NCI-H2196 (cell line): ENCODE measurements at regions not wholly inside any gene's neighbourhood (a gene's known extent, or its start where the extent isn't known, plus 50 kb on each side); places are given as distances from the start of the nearest gene placed in this dataset.
"Not testable (repeated sequence)": the region's sequence is repeated elsewhere in the genome, so short reads cannot be mapped to it uniquely, and the experiment has no call there.

Experiments
- DNase-seq: peaks from one replicate; lab custom pipeline; 2025; ENCODE audit not compliant: unreplicated experiment; lab: John Stamatoyannopoulos, UW

DNA sequence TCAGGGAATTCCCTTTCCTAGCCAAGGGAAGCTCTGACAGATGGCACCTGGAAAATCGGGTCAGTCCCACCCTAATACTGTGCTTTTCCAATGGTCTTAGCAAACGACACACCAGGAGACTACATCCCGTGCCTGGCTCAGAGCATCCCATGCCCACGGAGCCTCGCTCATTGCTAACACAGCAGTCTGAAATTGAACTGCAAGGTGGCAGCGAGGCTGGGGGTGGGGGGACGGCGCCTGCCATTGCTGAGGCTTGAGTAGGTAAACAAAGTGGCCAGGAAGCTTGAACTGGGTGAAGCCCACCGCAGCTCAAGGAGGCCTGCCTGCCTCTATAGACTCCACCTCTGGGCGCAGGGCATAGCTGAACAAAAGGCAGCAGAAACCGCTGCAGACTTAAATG lies 279.5 kb upstream of the LUZP2 start:
- not testable (repeated sequence) for DNase-seq

DNA sequence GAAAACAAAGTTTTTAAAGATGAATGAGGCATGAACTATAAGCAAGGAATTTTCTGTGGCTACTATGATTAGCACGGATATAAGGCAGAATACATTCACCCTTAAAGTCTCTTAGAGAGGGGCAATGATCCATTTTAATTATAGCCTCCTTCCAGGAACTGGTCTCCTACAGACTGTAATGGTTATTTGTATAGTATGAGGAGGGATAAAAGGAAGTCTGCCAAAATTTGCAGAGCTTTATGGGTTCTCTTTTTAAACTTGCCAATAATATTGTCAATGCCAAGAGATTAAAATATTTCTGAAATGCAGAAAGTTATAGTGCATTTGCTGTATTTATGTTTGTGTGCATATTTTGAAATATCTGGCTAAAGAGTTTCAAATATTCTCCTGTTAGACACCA lies 271.4 kb upstream of the LUZP2 start:
- DNase-seq, result no peak

DNA sequence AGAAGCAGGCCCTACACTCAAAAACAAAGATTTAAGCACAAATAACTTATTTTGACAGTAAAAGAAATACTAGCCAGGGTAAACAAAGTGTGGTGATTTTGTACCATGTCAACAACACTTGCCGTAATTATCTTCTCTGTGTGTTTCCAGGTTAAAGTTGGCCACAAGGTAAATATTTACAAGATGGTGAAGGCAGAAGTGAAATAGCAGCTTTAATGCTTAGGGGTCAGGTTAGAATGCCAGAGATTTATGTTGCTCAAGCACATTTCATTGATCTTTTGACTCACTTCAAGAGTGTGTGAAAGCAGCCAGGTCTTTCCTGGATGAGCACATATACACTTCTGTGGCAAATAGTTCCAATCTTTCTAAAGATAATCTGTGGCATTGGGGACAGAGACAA lies 270.2 kb upstream of the LUZP2 start:
- no peak for DNase-seq

DNA sequence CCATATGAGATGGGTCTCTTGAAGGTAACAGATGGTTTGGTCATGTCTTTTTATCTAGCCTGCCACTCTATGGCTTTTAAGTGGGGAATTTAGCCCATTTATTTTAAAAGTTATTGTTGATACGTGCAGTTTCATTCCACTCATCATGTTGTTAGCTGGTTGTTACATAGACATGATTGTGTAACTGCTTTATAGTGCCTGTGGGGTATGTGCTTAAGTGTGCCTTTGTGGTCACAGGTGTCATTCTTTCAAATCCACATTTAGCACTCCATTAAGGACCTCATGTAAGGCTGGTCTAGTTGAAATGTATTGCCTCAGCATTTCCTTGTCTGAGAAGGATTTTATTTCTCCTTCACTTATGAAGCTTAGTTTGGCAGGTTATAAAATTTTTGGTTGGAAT lies 263.8 kb upstream of the LUZP2 start:
- DNase-seq, result no peak

DNA sequence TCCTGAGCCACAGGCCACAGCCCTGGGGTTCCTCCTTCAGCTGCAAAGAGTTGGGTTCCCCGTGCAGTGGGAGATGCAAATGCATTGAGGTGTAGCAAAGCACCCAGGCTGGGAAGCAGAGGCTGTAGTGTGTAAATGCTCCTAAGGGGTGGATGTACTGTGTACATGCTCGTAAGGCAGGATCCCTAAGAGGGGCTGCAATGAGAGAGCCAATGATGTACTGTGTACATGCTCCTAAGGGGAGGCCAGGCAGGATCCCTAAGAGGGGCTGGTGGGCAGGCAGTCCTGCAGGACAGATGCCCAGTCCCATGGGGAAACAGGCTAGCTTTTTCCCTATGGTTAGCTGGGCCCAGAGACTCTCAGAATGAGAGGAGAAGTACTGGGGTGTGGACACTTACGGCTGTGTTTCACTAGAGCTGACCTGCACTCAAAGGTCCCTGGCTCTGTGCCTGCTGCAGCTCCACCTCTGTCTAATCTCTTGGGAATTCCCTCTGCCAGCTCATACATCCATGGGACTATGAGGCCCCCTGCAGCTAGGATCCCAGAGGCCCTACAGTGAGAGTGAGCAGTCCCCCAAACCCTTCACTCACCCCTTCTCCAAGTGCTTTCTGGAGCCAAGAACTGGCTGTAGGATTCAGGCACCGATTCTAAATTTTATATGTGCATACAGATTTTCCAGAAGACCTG lies 261.9 kb upstream of the LUZP2 start:
- DNase-seq, result no peak

DNA sequence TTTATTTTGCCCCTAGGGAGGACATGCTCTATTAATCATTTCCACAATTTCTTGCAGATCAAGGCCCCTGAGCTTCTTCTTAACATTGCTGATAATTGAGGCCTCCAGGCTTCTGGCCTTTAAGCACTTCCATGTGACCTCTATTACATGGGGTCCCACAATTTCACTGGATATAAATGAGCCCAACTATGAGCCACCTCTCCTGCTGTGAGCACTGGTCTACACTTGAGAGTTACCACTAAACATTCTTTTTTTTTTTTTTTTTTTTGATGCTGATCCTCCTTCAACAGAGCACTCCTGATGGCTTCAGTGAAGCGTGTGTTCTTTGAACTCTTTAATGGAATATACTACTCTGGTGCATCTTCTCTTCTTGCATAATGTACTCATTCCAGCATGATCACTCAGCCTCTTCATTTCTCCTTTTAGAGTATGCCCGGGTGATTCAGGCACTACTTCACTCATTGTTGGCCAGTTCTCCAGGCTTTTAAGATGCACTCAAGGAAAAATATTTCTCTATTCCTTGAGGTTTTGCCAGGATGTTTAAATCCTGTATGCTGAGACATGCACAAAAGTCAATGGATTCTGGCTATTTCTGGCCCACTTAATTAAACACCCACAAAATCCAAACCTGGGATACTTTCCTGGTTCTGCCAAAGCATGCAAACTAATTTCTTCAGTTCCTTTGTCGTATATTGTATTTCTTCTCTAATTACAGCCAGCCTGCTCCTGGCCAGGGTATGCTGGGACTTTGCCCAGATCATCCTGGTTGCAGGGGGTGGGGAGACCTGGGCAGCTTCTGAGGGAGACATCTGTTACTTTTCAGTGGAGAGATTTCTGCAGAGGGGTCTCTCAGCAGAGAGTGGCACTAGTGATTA lies 257.8 kb upstream of the LUZP2 start:
- DNase-seq, result no peak

DNA sequence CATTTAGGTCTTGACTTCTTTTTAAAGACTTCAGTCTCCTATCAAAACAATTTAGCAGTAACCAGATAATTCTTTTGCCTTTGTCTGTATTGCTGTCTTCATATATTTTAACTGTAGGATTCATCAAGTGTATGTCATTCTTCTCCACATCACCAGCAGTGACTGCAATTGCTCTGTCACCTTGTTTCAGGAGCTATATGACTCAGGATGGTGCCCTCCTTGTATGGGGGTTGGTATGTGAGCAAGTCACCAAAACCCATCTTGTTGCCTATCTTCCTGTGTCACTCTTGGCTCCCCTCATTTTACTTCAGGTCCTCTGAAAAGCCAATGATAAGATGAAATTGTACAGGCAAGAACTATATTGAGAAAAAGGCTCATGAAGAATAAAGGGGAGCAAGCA lies 256.9 kb upstream of the LUZP2 start:
- no peak for DNase-seq

DNA sequence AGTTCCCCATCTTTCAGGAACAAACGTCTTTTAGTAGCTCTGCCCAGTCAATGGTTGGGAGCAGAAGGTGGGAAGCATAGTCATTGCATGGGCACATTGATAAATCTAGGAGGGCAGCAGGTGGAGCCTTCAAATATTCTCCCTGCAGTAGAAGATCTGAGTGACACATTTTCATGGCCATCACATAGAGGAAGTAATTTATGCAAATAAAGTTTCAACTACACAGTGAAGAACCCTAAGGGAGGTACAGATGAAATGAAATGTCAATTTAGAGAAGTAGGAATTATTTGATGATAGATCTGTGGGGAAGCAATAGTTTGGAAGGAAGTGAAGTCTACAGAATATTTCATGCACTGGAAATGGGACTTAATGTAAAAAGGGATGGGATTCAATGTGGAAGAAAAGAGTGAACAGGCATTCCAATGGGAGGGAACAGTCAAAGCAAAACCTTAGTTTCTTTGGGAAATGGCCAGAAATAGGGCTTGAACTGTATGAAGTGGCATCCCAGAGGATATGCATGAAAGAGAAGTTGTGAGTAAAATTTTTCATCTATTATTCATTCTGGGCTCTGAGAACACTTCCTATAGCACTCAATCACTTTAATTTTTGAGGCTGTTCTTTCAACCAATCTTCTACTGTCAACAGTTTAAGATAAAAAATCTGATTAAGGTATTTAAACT lies 256.2 kb upstream of the LUZP2 start:
- DNase-seq, result no peak

DNA sequence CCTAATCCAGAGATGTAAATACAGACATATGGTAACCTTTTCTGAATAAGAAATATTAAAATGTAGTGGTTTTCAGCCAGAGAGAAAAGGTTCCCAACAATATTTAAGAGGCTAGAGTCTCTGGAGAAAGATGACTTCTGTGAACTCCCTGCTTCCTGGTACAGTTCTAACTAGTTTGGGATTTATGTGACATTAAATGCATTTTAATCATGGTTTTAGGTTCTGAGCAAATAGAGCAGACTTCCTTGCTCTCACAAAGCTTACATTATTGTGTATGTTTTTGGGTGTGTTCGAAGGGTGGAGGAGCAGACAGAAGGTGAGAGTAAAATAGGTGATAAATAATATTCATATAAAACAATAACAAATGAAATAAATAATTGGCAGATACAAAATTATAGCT lies 250.1 kb upstream of the LUZP2 start:
- no peak for DNase-seq

DNA sequence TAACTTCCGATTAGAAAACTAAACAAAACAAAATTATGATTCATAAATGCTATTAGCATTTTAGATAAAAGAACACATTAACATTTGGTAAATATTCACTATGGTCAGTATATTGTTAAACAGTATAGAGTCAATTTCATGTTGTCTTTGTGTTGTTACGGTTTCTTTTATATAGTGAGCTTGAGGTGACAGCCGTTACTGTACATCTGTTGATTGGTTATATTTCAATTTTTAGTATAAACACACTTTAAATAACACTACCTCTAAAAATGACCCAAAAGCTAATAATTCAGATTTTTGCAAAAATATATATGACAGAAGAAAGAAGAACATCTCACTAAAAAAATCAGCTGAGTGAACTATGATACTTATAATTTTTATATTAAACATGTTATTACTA lies 249.0 kb upstream of the LUZP2 start:
- no peak for DNase-seq

DNA sequence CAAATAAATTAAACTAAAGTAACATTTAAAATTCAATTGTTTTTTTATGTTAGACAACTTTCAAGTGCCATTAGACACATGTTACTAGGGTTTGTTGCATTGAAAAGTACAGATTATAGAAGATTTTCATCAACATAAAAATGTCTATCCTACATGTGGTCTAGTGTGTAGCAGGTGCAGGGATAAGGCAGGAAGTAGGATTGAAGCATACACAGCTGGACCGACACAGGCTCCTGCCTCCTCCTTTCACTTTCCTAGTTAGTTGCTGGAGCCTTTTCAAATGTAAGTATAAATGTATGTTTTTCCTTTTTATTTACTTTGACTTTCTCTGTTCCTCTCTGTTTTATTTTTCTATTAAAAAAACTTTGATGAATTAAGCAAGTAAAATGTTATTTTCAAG lies 246.9 kb upstream of the LUZP2 start:
- no peak for DNase-seq

DNA sequence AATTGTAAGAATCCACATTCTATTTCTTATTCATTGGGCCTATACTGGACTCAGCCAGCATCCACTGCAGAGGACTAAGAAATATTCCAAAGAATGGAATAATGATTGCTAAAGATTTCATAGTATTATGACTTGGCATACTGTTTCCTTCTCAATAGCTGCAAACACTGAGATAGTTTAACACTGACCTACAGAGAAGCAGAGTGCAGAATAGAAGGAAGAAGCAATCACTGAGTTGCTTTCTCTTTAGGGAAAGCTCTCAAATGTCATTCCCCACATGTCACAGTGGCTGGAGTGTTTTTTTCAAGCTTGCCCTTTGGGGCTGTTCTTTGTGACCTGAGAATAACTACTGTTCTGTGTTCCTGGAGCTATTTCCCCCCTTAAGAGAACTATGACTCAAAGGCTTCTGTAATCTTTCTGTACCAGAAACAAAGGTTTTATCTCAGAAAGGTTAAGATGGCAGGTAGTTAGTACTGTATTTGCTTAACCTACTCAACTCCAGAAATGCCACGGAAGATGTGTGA lies 243.6 kb upstream of the LUZP2 start:
- no peak for DNase-seq

DNA sequence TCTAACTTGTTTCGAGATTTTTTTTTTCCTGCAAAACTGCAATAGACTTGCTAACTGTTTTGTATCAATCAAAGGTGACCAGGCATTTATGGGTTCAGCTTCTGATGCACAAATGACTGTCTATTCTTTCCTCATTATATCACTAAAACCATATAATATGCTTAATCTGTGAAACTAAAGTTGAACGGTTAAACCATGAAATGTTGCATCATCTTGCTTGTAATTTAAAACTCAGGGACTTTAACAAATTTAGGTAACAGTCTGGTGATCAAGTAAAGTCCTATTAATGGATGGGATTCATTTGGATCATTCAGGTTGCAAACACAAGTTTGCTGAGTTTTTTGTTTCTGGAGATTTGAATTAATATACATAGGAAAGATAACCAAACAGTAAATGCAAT lies 232.0 kb upstream of the LUZP2 start:
- no peak for DNase-seq

DNA sequence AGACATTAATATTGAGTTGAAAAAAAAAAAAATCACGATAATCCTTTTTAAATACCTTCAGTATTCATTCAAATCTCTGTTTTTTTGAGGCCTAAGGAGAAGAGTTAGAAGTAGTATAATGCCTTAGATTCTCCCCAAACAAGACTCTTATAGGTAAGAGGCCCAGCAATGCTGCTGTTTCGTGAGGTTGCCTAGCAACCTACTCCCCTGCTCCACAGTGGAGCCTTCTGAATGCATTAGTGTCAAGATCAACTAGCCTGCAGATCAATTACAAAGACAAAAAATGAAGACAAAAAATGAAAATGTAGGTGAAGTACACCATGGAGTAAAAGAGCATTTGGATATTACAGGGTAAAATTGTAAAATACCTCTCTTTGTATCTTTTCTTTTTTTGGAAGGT lies 229.8 kb upstream of the LUZP2 start:
- no peak for DNase-seq

DNA sequence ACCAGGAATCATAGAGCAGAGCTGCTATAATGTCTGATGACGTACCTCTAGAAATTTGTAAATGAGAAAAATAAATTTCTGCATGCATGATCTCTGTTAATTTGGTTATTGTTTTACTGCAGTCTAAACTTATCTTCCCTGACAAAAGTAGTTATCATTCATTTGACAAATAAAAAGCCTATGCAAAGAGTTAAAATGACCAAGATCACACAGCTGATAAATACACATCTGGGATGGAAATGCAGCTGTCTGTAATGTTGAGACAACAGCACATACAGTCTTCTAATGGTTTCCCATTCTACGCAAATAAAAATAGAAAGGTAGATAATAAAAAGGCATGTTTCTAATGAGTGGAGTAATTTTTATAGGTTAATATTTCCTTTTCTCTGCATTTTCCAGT lies 225.1 kb upstream of the LUZP2 start:
- DNase-seq, result no peak

DNA sequence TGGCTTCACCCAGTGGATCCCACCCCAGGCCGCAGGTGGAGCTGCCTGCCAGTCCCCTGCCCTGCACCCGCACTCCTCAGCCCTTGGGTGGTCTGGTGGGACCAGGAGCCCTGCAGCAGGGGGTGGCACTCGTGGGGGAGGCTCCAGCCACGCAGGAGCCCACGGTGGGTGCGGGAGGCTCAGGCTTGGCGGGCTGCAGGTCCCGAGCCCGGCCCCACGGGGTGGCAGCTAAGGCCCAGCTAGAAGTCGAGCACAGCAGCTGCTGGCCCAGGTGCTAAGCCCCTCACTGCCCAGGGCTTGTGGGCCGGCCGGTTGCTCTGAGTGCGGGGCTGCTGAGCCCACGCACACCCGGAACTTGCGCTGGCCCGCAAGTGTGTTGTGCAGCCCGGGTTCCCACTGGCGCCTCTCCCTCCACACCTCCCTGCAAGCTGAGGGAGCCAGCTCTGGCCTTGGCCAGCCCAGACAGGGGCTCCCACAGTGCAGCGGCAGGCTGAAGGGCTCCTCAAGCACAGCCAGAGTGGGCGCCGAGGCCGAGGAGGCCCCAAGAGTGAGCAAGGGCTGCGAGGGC lies 222.6 kb upstream of the LUZP2 start:
- not testable (repeated sequence) for DNase-seq

DNA sequence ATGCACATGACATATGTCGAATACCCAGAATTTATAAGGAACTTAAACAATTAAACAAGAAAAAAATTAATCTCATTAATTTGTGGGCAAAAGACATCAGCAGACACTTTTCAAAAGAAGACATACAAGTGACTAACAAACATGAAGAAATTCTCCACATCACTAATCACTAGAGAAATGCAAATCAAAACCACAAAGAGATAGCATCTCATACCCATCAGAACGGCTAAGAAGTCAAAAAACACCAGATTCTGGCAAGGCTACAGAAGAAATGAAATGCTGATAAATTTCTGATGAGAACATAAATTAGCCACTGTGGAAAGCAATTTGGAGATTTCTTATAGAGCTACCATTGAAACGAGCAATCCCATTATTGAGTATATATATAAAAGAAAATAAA lies 210.6 kb upstream of the LUZP2 start:
- no peak for DNase-seq

DNA sequence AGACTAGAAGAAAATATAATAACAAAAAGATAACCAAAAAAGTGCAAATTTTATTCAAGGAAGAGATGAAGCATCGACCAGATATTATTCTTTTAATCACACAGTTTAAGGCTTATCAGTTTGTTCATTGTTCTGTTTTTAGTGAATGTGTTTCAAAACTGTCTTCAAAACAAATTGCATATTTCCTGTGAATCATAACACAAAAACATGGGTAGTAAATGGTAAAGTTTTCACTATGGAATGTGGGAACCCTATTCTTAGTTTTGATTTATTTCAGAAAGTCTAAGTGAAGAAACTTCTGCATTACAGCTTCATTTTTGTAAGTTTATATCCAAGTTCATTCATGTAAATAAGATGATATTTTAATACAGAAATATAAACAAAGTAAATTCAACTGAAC lies 207.6 kb upstream of the LUZP2 start:
- DNase-seq, result no peak

DNA sequence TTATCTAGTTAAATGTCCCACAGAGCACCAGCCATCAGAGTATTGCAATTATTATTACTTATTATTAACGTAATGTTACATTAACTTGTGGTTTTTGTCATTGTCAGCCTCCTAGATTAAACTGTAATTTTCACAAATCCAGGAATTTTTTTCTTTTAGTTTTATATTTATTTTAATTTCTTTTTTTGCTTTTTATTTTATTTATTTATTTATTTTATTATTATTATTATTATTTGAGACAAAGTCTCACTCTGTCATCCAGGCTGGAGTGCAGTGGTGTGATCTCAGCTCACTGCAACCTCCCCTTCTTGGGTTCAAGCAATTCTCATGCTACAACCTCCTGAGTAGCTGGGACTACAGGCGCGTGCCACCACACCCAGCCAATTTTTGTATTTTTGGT lies 202.9 kb upstream of the LUZP2 start:
- no peak for DNase-seq

DNA sequence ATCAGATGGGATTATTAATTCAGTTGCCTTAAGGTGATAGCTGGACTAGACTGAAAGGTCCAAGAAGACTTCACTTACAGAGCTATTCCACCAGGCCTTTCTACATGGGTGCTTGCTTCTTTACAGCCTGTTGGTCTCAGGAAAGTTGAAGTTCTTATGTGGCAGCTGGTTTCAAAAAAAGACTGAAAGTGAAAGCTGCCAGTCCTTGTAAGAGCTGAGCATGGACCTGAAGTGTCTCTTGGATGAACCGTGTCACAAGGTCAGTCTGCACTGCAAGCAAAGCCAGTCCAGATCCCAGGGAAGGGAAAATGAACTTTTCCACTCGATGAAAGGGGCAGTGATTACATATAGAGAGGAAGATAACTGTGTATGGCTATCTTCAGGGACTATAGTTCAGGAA lies 201.5 kb upstream of the LUZP2 start:
- no peak for DNase-seq

DNA sequence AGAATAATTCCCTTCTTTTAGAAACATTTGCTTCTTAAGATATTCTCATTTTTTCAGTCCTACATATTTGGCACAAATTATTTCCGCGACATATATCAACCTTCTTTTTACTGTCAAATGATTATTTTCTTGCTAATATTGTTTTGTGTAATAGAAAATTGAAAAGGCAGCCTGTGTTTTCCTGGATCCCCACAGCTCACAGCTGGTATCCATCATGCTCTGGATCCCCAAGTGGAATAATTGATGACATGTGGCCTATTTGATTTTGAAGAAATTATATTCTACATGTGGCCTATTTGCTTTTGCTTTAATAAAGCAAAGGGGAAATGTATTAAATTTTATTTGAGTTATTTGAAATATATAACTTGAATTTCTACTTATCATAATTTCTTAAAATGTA lies 199.4 kb upstream of the LUZP2 start:
- DNase-seq, result no peak

DNA sequence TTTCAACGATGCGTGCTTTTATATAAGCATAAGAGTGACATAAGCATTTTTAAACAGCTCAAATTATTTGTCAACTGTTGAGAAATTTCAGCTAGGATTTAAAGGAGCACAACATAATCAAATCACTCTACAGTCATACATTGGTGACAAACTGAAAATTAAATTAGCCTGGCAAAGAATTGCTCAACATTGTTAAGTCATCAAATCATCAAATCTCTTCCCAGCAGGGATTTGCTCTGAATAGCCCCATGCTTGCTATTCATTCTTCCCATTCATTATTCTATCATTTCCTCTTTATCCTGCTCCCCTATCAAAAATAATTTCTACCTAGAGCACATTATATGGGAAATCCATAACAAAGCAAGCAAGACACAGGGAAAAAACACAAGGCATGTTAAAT lies 198.7 kb upstream of the LUZP2 start:
- DNase-seq, result no peak
